NCI-H226 (cell line): ENCODE measurements at regions not wholly inside any gene's neighbourhood (a gene's known extent, or its start where the extent isn't known, plus 50 kb on each side); places are given as distances from the start of the nearest gene placed in this dataset.
"Not testable (repeated sequence)": the region's sequence is repeated elsewhere in the genome, so short reads cannot be mapped to it uniquely, and the experiment has no call there.

Source experiments
- DNase-seq: peaks from one replicate; pipeline ENCODE4 v3.0.0-alpha.2; 2015

DNA sequence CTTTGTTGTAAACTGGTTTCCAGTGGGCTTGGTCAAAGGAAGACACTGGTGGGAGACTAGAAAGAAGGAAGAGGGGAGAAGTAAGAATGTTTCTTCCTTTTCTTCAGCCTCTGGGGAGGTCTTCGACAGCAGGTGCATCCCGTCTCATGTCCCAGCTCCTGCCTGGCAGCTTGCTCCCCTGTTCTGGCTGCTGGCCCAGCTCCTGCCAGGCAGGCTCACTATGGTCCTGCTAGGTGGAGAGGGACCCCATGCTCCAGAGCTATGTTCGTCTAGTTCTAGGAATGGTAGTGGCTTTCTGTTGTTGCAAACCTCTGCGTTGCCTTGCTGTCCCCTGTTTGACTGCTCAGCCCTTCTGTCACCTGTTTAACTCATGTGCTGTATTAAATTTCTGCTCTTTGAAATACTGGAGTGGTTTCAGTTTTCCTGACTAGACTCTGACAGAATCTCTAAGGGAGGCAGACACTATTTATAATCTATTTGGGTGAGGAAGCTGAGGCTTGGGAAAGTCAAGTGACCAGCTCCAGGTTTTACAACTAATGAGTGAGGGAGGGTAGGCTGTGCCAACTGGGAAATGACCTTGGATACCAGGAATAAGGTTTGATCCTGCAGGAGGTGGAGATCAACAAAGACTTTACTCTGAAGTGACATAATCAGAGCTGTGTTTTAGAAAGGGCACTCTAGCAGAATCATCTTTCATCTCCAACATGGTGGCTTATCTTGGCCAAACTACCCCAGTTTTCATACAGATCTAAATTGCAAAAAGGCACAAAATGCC lies 94.7 kb upstream of the DDHD1 start:
- no peak for DNase-seq

DNA sequence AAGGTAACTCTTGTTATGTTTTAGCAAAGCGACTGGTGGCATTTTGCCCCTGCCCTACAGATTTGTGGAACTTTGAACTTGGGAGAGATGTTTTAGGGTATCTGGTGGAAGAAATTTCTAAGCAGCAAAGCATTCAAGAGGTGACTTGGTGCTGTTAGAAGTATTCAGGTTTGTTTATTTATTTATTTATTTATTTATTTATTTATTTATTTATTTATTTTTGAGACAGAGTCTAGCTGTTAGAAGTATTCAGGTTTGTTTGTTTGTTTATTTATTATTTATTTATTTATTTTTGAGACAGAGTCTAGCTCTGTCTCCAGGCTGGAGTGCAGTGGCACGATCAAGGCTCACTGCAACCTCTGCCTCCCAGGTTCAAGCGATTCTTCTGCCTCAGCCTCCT lies 89.8 kb upstream of the DDHD1 start:
- not testable (repeated sequence) for DNase-seq

DNA sequence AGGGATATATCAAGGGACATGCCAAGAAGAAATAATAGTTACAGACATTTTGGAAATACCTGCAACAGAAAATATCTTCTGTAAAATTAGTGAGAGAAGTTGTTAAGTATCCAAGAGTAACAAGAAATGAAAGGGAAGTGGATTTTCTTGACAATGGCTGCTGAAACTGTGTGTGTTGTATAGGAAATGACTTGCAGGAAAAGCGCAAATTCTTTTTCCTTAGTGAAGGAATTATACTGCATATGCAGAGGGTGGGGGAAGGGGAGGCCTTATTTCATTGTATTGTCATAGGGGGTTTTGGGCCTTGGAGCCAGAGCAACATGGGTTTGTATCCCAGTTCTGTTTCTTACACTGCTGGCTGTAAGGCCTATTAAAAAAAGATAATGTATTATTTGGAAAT lies 84.4 kb upstream of the DDHD1 start:
- no peak for DNase-seq

DNA sequence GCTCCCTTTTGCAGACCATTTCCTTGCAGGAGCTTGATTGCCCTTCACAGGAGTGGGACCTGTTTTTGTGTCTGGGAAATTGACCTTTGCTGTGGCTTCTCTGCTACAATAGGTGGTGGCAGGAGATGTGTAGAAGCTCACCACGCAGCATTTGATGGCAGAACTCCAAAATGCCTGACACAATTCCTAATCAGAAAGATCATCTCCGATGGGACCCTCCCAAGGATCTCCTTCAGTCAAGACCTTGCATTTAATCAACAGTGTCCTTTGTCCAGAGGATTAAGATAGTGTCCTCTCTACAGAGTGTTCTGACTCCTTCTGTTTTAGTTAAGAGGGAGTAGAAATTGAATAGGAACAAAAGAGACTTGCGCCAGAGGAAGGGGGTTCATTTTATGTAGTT lies 83.6 kb upstream of the DDHD1 start:
- DNase-seq: no peak

DNA sequence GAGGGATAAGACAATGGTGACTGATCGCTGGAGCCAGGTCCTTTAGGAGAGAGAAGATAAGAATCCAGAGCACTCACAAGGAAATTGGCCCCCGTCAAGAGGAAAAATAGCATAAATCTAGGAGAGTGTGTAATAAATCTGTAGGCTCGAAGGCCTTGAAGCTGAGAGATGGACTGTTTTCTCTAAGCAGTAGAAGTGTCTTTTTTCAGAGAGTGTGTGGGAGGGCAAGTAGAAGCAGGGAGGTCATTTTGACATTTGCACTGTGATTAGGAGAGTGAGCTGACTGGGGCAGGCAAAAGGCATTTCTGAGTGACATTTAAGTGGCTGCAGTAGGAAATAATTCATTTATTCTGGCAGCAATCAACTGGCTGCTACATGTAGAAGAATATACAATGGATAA lies 78.0 kb upstream of the DDHD1 start:
- DNase-seq: no peak

DNA sequence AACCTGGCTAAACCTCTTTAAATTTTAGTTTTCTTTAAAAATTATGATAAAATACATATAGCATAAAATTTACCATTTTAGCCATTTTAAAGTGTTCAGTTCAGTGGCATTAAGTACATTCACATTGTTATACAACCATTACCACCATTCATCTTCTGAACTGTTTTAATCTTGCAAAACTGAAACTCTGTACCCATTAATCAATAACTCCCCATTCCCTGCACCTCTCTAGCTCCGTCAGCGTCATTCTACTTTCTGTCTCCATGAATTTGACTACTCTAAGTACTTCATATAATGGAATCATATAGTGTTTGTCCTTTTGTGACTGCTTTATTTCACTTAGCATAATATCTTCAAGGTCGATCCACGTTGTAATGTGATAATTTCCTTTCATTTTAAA lies 75.8 kb upstream of the DDHD1 start:
- DNase-seq: no peak

DNA sequence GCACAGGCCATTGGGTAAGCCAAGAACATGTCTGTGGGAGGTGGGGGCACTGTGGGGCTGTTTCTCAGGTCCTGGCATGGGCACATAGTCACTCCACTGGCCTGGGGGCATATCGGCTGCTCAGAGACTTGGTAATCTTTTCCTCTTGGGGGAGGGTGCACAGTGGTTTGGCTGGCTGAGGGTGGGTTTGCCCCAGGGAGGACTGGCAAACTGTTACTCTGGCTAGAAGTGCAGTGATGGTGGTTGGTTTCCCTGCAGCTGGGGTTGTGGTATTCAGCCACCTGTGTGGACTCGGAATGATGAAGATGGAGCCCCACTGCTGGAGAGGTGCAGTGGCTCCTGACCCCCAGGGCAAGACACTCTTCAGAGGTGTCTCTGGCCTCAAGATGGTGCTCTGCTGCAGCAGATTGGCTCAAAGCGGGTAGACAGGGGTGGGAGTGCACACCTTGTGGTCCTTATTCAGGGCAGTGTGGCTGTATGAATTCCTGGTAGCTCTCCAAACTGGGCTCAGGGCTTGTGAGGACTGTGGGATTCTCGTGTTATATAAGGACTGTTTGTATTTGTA lies 74.1 kb upstream of the DDHD1 start:
- DNase-seq: no peak

DNA sequence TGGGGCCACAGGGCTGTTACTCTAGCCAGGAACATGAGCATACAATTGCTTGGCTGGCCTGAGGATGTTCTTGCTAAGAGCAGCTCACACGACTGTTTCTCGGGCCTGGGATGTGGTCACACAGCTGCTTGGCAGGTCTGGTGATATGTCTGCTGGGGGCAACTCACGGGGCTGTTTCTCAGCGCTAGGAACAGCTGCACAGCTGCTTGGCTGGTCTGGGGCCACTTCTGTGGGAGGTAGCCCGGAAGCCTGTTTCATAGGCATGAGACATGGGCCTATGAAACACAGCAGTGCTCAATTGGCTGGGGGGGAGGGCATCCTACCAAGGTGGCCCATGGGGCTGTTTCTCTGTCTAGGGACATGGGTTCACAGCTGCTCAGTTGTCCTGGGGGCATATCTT lies 73.4 kb upstream of the DDHD1 start:
- DNase-seq: no peak

DNA sequence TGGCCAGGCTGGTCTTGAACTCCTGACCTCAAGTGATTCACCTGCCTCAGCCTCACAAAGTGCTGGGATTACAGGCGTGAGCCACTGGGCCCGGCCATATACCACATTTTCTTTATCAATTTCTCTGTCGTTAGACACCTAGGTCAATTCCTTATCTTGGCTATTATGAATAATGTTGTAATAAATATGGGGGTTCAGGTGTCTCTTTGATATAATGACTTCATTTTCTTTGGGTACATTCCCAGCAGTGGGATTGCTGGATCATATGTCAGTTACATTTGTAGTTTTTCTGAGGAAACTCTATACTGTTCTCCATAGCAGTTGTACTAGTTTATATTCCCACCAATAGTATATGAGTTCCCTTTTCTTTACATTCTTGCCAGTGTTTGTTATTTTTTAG lies 67.8 kb upstream of the DDHD1 start:
- DNase-seq: no peak

DNA sequence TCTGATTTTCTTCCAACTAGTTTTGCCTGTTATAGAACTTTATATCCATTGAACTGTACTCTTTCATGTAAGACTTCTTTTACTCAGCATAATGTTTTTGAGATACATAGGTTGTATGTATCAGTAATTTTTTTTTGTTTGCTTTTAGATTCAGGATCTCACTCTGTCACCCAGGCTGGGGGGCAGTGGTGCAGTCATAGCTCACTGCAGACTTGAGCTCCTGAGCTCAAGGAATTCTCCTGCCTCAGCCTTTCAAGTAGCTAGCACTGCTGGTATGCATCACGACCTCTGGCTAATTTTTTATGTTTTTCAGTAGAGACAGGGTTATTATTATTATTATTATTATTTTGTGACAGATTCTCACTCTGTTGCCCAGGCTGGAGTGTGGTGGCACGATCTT lies 65.0 kb upstream of the DDHD1 start:
- DNase-seq: no peak

DNA sequence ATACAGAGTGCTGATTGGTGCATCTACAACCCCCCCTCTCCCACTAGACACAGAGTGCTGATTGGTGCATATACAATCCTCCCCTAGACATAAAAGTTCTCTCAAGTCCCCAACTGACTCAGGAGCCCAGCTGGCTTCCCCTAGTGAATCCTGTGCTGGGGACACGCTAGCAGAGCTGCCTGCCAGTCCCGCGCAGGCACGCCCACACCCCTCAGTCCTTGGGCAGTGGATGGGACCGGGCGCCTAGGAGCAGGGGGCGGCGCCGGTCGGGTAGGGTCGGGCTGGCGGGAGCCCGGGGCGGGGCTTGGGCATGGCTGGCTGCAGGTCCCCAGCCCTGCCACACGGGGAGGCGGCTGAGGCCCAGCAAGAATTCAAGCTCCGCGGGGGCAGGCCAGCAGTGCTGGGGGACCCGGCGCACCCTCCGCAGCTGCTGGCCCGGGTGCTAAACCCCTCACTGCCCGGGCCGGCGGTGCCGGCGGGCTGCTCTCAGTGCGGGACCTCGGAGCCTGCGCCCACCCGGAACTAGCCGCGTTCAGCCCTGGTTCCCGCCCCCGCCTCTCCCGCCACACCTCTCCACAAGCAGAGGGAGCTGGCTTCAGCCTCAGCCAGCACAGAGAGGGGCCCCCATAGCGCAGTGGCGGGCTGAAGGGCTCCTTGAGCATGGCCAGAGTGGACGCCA lies 64.3 kb upstream of the DDHD1 start:
- DNase-seq: peak; percentile 51

DNA sequence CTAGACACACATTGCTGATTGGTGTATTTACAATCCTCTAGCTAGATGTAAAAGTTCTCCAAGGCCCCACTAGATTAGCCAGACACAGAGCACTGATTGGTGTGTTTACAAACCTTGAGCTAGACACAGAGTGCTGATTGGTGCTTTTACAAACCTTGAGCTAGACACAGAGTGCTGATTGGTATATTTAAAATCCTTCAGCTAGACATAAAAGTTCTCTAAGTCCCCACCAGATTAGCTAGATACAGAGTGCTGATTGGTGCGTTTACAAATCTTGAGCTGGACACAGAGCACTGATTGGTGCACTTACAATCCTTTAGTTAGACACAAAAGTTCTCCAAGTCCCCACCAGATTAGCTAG lies 63.8 kb upstream of the DDHD1 start:
- DNase-seq: not testable (repeated sequence)

DNA sequence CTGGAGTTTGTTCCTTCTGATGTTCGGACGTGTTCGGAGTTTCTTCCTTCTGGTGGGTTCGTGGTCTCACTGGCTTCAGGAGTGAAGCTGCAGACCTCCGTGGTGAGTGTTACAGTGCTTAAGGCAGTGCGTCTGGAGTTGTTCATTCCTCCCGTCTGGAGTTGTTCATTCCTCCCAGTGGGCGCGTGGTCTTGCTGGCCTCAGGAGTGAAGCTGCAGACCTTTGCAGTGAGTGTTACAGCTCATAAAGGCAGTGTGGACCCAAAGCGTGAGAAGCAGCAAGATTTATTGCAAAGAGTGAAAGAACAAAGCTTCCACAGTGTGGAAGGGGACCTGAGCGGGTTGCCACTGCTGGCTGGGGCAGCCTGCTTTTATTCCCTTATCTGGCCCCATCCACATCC lies 63.4 kb upstream of the DDHD1 start:
- DNase-seq: not testable (repeated sequence)

DNA sequence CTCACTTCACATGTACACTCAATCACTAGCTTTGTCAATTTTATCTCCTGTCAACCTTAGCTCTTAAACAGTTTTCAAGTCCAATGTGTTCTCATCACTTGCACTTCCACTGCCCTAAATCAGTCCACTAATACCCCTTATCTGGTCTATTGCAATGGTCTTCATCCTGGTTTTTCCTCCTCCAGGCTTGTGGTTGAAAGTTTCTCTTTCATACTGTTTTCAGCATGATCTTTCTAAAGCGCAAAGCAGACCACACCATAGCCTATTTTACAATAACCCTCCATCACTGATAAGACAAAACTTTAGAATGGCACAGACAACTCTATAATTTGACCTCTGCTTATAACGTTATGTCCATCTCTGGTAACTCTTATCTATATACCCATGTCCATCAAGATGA lies 62.0 kb upstream of the DDHD1 start:
- DNase-seq: no peak

DNA sequence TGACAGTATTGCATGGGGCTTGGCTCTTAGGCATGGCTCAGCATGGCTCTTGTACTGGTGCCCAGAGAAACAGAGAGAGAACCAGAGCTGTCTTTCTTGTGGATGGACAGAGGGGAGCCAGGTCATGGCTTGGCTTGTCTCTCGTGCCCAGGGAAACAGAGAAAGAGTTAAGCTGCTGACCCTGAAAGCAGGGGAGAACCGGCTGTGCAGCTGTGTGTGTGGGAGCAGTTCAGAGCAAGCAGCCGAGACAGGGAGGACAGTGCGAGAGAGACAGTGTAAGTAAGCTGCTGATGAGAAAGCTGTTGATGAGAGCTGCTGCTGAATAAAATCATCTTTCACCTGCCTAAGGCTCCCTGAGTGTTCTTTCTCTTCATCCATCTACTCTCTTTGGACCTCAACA lies 61.3 kb upstream of the DDHD1 start:
- DNase-seq: no peak

DNA sequence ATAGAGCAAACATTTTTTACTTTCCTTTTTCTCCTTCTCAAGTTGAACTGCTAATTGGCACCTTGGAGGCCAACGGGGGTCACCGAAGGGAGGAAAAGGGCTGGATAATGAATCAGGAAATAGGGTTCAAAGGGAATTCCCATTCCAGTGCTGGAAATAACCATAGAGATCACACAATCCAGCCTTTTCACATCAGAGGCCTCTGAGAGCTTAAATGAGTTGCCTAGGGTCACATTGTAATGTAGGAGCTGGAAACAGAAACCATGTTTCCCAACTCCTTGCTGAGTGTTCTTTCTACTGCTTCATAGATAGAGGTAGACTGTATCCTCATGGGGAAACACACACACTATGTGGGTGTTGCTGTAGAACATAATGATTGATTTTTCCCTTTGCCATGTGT lies 60.6 kb upstream of the DDHD1 start:
- no peak for DNase-seq

DNA sequence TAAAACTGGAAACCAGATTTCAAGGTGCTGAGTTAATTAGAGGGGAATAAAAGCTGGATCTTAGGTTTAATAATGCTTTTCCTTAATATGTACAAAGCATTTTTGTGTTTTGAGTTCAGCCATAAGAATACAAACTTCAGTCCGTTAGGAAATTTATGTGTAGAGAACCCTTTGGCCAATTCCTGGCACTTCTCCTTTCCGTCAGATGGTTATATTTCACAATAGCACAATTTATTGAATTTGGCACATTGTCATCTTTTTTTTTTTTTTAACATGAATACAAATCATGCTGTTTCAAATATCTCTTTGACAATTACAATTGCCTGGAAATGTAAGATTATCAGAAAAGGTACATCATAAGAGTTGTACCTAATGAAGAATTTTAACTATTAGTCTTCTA lies 56.2 kb upstream of the DDHD1 start:
- DNase-seq: no peak
